Stimulated activated effector memory CD8-positive, alpha-beta T cell treated with anti-CD3 and anti-CD28 coated beads, Interleukin-12 subunit alpha, Interleukin-12 subunit beta, amount 100 ng/mL, for 72 hours (primary cell): ENCODE measurements at regions not wholly inside any gene's neighbourhood (a gene's known extent, or its start where the extent isn't known, plus 50 kb on each side); places are given as distances from the start of the nearest gene placed in this dataset.
"Not testable (repeated sequence)": the region's sequence is repeated elsewhere in the genome, so short reads cannot be mapped to it uniquely, and the experiment has no call there.

Experiments used
- ATAC-seq: fragments of 150-1000 bp; cut with Tn5 transposase; 2 replicates; pipeline ENCODE4 v1.10.0; 2021
- DNase-seq, 2 donors: peaks; one replicate each; pipeline ENCODE4 v3.0.0; 2021 to 2022; ENCODE audit warnings: low spot score in 2 of 2
- H3K27ac Mint-ChIP-seq: one replicate; pipeline ENCODE4 v1.8.0; 2022; ENCODE audit warnings: mild to moderate bottlenecking, mixed read lengths
- H3K36me3 Mint-ChIP-seq: one replicate; pipeline ENCODE4 v1.8.0; 2022; ENCODE audit warnings: mild to moderate bottlenecking, mixed read lengths
- H3K4me1 Mint-ChIP-seq: one replicate; pipeline ENCODE4 v1.8.0; 2022; ENCODE audit warnings: mixed read lengths
- H3K4me3 Mint-ChIP-seq: one replicate; pipeline ENCODE4 v1.8.0; 2022; ENCODE audit warnings: mild to moderate bottlenecking, mixed read lengths
- H3K9me3 Mint-ChIP-seq: one replicate; pipeline ENCODE4 v1.8.0; 2022; ENCODE audit warnings: mixed read lengths

DNA sequence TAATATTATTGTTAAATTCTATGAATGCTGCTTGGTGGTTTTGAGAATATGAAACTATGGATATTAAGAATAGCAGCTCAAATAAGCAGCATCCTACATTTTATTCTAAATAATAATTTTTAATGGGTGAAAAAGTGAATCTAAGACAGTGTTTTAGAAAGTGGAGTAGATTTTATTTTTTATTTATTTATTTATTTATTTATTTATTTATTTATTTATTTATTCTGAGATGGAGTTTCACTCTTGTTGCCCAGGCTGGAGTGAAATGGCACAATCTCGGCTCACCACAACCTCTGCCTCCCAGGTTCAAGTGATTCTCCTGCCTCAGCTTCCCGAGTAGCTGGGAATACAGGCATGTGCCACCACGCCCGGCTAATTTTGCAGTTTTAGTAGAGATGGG, 1199.4 kb downstream of the EPHA7 start:
- ATAC-seq, DNase-seq, H3K27ac Mint-ChIP-seq, H3K4me3 Mint-ChIP-seq, H3K4me1 Mint-ChIP-seq, H3K36me3 Mint-ChIP-seq: not testable (repeated sequence)
- H3K9me3 Mint-ChIP-seq = peaks cover 14% of the 10 kb centered on the region

DNA sequence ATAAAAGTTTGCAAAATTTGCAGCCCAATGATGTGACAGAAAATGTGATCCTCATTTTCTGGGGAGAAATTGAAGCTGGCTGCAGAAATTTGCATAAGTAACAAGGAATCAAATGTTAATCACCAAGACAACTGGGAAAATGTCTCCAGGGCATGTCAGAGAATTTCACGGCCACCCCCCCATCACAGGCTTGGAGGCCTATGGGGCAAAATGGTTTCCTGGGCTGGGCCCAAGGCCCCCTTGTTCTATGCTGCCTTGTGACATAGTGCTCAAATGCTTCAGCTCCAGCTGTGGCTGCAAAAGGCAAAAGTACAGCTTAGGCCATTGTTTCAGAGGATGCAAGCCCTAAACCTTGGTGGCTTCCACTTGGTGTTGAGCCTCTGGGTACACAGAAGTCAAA, 1202.6 kb downstream of the EPHA7 start:
- Mint-ChIP-seq H3K4me3 (no peak overlapping the region), H3K27ac (no peak overlapping the region), H3K36me3 (no peaks in the 10 kb centered on the region), H3K9me3 (peaks cover 17% of the 10 kb centered on the region), H3K4me1 (no peaks in the 10 kb centered on the region)
- DNase-seq (no peak), ATAC-seq (no peak)

DNA sequence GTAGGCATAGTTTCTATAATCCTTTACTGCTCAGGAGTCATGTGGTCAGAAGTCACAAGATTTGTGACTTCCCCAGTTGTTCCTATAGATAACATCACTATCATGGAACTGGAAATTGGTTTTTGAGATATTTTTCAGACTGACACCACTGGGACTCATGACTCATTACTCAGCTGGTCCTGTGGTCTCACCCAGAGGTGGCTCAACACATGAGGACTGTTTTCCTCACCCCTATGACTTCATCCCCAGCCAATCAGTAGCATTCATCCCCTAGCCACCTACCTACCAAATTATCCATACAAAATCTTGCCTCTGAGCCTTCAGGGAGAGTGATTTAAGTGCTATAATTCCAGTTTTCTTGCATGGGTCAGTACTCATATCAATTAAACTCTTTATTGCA, 1217.7 kb downstream of the EPHA7 start:
- Mint-ChIP-seq H3K36me3 (no peaks in the 10 kb centered on the region), H3K9me3 (peaks cover 7% of the 10 kb centered on the region), H3K4me1 (no peaks in the 10 kb centered on the region), H3K27ac (no peak overlapping the region), H3K4me3 (no peak overlapping the region)
- no peak for DNase-seq
- no peak for ATAC-seq

DNA sequence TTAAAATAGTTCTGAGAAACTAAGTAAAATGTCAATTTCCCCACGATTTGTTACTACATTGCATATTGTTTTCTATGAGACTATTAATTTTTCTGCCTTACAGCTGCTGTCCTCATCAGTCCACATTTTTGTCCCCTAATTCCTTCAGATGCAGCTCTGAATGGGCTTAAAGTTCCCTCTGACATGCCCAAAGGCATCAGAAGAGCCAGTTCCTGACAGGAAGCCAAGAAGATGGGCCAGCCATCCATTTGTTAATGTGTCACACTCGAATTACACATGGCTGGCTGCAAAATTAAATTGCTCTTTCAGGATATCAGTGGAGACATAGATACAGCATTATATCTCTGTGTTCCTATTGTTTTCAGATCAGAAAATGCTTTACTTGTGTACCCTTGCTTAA, 1223.0 kb downstream of the EPHA7 start:
- Mint-ChIP-seq H3K9me3 (peaks cover 16% of the 10 kb centered on the region), H3K4me3 (no peak overlapping the region), H3K27ac (no peak overlapping the region), H3K36me3 (no peaks in the 10 kb centered on the region), H3K4me1 (no peaks in the 10 kb centered on the region)
- ATAC-seq (no peak), DNase-seq (no peak)

DNA sequence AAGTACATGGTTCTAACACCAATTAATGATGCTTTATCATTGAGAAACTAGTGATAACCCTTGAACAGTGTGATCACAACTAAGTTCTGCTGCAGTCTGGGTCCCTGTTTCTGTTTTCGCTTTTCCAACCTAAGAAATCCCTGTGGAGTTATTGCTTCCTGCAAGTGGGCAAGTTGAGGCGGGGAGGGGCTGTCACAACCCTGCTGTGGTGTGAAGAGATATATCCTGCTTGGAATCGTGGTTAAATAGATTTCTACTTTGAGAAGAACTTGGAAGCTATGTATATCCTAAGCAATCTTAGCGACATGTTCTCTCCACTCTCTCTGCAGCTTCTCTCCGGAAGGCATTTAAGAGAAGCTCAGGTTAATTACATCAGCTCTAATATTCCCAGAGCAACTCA, 1223.6 kb downstream of the EPHA7 start:
- H3K9me3 Mint-ChIP-seq = peaks cover 20% of the 10 kb centered on the region
- H3K27ac Mint-ChIP-seq = no peak overlapping the region
- no peak for ATAC-seq
- DNase-seq = no peak
- H3K4me1 Mint-ChIP-seq = no peaks in the 10 kb centered on the region
- H3K36me3 Mint-ChIP-seq = no peaks in the 10 kb centered on the region
- H3K4me3 Mint-ChIP-seq = no peak overlapping the region

DNA sequence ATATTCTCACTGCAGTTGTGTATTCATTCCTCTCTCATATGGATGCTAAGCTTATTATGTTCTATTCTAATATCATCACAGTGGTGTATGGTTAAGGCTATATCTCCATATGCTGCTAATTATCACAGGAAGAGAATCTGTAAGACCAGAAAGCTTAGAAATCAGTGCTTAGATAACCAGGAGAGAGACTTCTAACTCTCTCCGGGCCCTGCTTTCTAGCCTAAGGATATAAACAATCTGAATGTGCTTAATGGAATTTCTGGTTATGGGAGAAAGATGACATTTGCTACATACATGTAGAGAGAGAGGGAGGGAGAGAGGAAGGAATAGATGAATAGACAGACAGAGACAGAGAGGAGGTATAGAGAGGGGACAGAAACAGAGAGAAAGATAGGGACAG, 1231.3 kb downstream of the EPHA7 start:
- Mint-ChIP-seq H3K36me3 (no peaks in the 10 kb centered on the region), H3K4me3 (no peak overlapping the region), H3K4me1 (no peaks in the 10 kb centered on the region), H3K27ac (no peak overlapping the region), H3K9me3 (peaks cover 23% of the 10 kb centered on the region)
- no peak for DNase-seq
- ATAC-seq = no peak

DNA sequence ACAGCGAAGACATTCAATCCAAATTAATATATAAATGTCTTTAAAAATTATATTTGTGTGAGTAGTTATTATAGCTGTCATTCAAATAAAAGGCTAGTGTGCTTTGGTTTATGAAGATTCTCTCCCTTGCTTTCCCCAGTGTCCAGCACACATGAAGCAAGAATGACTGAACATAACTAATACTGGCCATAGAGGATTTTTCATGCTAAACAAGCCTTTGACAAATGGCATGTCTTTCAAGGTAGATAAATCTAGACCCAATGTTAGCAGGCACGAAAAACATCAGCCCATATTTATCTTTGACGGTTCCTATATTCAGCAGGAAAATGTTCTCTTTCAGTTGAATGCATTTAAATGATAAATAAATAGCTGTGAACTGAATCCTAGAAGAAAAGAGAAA, 1234.4 kb downstream of the EPHA7 start:
- peaks cover 15% of the 10 kb centered on the region for H3K9me3 Mint-ChIP-seq

DNA sequence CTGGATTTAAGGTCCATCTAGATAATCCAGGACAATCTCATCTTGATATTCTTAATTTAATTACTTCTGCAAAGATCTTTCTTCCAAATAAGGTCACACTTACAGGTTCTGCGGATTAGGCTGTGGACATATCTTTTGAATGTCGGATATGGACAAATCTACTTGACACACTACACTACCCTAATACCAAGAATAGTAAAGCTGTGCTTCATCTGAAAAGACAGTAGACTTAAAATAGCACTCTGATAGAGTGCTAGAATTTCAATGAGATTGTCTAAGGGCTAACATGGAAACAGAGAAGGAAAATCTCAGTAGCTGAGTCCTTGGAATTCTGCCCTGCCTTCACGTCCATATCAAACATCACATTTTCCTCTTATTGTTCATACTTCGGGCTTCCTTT, 1238.0 kb downstream of the EPHA7 start:
- Mint-ChIP-seq H3K27ac (no peak overlapping the region), H3K36me3 (no peaks in the 10 kb centered on the region), H3K4me3 (no peak overlapping the region), H3K4me1 (no peaks in the 10 kb centered on the region), H3K9me3 (peaks cover 16% of the 10 kb centered on the region)
- ATAC-seq = no peak
- no peak for DNase-seq

More for the DNA sequence above, 1234.4 kb downstream of the EPHA7 start:
- ATAC-seq (no peak), DNase-seq (no peak)
- Mint-ChIP-seq H3K36me3 (no peaks in the 10 kb centered on the region), H3K4me1 (no peaks in the 10 kb centered on the region), H3K27ac (no peak overlapping the region), H3K4me3 (no peak overlapping the region)

DNA sequence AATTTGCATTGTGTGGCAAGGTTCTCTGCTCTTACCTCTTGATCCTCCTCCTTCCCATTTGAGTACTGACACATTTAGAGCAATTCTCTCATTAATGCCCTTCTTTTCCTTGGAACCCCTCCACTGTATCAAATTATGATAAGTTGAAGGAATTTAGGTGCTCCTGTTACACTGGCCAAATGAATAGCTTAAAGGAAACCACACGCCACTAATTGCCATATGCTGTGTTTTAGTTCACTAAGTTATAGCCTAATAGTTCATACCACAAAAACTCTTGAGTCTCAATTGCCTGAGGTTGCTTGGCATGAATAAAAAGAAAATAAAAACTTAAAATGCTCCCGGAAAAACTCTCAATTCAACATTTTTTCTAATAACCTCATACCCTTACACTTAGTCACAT, 1239.3 kb downstream of the EPHA7 start:
- H3K9me3 Mint-ChIP-seq = peaks cover 18% of the 10 kb centered on the region
- no peaks in the 10 kb centered on the region for H3K36me3 Mint-ChIP-seq
- no peak overlapping the region for H3K27ac Mint-ChIP-seq
- no peak for ATAC-seq
- no peak for DNase-seq
- no peaks in the 10 kb centered on the region for H3K4me1 Mint-ChIP-seq
- no peak overlapping the region for H3K4me3 Mint-ChIP-seq

DNA sequence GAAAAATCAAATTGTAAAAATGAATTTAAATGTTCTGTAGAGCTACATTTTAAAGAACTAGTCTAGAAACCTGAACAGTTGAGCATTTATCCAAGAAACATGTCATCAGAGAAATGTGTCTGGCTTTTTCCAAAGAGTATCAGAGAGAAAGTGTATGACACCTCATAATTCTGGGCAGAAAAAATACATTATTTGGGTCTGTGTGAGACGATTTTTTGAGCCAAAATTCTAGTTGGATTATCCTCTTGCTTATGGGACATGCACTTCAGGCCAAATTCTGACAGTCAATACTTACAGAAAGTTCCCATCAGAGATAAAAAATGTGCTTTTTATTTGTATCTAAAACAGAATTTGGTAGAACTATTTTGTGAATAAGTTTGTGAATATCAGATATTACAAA, 1242.7 kb downstream of the EPHA7 start:
- H3K9me3 Mint-ChIP-seq = peaks cover 20% of the 10 kb centered on the region
- ATAC-seq (no peak), DNase-seq (no peak)
- no peaks in the 10 kb centered on the region for H3K36me3 Mint-ChIP-seq
- no peak overlapping the region for H3K27ac Mint-ChIP-seq
- H3K4me1 Mint-ChIP-seq = no peaks in the 10 kb centered on the region
- no peak overlapping the region for H3K4me3 Mint-ChIP-seq

DNA sequence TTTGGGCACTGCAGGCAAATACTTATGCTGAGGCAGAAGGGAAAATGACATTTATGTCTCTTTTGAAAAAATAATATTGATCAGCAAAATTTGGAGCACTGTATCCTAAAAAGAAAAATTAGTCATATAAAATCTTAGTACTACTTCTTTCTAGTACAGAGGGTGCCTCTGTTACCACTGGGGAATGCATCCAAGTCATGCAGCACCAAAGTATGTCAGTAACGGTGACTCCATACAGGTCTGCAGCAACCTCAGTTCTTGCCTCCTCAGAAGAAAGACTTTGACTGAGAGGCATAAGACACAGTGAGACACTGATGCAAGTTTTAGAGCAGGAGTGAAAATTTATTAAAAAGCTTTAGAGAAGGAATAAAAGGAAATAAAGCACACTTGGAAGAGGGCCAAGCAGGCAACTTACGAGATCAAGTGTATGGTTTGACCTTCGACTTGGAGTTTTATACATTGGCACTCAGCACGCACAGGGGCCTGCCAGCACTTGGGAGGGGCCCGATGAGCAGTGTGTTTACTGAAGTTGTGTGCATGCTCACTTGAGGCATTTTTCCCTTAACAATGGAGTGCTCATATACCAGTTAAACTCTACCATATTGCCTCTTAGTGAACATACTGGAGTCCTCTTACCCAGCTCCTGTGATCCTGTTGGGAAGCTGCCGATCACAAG, 1244.8 kb downstream of the EPHA7 start:
- no peak for DNase-seq
- Mint-ChIP-seq H3K4me3 (no peak overlapping the region), H3K9me3 (peaks cover 17% of the 10 kb centered on the region), H3K27ac (no peak overlapping the region), H3K4me1 (no peaks in the 10 kb centered on the region), H3K36me3 (no peaks in the 10 kb centered on the region)
- peak; percentile 16 for ATAC-seq

DNA sequence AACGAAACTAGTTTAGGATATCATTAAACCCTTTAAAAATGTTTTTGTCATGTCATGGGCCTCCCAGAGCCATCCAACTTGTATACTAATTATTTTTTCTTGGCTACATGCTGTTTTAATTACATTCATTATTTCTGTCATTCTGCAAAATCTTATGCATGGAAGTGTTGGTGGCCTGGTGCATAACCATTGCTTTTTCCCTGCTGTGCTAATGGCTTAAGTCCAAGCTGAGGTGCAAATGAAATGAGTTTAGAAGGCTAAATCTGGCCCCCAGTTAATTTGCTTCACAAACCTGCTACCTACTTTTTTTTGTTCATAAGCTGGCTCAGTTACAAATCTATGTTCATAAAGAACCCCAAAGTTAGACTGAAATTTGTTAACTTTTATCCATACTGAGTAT, 1249.9 kb downstream of the EPHA7 start:
- DNase-seq = no peak
- ATAC-seq = no peak
- no peaks in the 10 kb centered on the region for H3K36me3 Mint-ChIP-seq
- no peak overlapping the region for H3K27ac Mint-ChIP-seq
- H3K4me3 Mint-ChIP-seq = no peak overlapping the region
- no peaks in the 10 kb centered on the region for H3K4me1 Mint-ChIP-seq
- H3K9me3 Mint-ChIP-seq = peaks cover 10% of the 10 kb centered on the region

DNA sequence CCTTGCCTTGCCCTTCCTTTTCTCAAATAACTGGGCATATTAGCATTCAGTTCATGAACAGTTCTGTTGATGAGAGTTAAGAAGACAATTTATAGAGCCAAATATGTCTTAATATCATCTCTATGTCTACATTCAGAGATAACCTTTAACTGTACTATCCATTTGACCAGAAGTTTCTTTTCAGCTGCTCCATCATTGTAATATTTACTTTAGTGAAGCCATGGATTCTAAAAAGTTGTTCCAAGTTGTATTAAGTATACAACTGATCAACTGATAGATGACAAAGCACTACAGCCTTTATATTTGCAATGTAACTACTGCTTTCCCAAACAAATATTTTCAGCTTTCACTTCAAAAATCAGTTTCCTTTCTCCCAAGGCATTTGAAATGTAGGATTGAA, 1252.7 kb downstream of the EPHA7 start:
- Mint-ChIP-seq H3K4me3 (no peak overlapping the region), H3K4me1 (no peaks in the 10 kb centered on the region), H3K9me3 (peaks cover 11% of the 10 kb centered on the region), H3K27ac (no peak overlapping the region), H3K36me3 (no peaks in the 10 kb centered on the region)
- no peak for ATAC-seq
- no peak for DNase-seq

DNA sequence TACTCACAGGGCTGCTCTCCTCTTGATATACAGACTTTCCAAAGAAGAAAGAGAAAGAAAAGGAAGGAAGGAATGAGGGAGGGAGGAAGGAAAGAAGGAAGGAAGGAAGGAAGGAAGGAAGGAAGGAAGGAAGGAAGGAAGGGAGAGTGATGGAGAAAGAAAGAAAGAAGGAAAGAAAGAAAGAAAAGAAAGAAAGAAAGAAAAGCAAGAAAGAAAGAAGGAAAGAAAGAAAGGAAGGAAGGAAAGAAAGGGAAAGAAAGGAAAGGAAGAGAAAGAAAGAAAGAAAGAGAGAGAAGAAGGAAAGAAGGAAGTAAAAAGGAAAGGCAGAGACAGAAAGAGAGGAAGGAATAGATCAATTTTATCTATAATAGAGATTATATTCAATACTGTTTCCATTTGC, 1257.4 kb downstream of the EPHA7 start:
- Mint-ChIP-seq H3K4me3 (no peak overlapping the region), H3K36me3 (no peaks in the 10 kb centered on the region), H3K27ac (no peak overlapping the region), H3K4me1 (no peaks in the 10 kb centered on the region), H3K9me3 (peaks cover 9% of the 10 kb centered on the region)
- no peak for ATAC-seq
- no peak for DNase-seq

DNA sequence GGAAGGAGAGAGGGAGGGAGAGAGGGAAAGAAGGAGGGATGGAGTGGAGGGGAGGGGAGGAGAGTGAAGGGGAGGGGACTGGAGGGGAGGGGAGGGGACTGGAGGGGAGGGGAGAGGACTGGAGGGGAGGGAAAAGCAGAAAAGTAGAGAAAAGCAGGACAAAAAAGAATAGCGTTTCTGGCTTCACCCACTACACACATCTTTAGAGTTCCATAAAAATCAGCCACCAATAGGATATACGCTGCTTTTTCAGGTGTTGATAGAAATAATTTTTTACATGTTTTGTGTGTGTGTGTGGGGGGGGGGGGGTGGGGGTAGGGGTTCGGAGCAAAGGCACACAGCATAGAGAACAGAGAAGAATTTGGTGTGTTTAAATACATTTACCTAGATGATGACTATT, 1259.1 kb downstream of the EPHA7 start:
- no peak overlapping the region for H3K4me3 Mint-ChIP-seq
- no peaks in the 10 kb centered on the region for H3K36me3 Mint-ChIP-seq
- no peaks in the 10 kb centered on the region for H3K4me1 Mint-ChIP-seq
- peaks cover 17% of the 10 kb centered on the region for H3K9me3 Mint-ChIP-seq
- ATAC-seq = no peak
- DNase-seq = no peak
- no peak overlapping the region for H3K27ac Mint-ChIP-seq

DNA sequence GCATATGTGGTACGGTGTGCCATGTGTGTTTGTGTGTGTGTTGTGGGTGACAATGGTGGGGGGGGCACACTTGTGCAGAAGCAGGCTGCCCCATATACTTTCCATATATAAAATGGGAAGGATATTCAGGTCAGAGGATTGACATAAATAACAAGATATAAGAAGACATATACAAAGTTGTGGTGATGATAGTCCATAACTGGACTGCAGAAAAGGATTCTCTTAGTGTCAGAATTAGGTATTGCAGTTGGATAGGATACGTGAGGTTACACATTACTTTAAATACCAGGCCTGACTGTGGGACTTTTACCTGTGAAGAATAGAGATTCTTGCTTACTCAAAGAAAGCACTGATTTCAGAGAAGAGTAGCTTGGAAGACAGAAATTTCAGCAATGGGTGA, 1260.3 kb downstream of the EPHA7 start:
- H3K36me3 Mint-ChIP-seq = no peaks in the 10 kb centered on the region
- H3K9me3 Mint-ChIP-seq = peaks cover 19% of the 10 kb centered on the region
- ATAC-seq (no peak), DNase-seq (no peak)
- H3K4me1 Mint-ChIP-seq = no peaks in the 10 kb centered on the region
- no peak overlapping the region for H3K27ac Mint-ChIP-seq
- no peak overlapping the region for H3K4me3 Mint-ChIP-seq

DNA sequence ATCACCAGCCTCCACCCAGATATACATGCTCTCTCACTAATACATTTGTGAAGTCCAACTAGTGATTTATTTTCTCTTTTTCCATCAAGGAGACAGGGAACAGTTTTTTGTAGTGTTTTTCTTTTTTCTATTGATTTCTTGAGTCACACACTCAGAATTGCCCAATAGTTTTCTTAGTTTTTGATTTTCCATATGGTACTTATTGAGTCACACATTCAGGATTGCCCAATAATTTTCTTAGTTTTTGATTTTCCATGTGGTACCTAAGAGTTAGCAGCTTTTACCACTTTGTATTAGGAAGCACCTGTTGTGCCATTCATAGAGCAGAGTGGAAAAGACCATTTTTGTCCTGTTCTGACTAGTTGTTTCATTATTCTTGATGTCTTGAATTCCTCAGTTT, 1268.8 kb downstream of the EPHA7 start:
- ATAC-seq (no peak), DNase-seq (no peak)
- Mint-ChIP-seq H3K36me3 (no peaks in the 10 kb centered on the region), H3K4me3 (no peak overlapping the region), H3K9me3 (peaks cover 18% of the 10 kb centered on the region), H3K4me1 (no peaks in the 10 kb centered on the region), H3K27ac (no peak overlapping the region)
